Fibroblast of the aortic adventitia (primary cell): ENCODE measurements at regions not wholly inside any gene's neighbourhood (a gene's known extent, or its start where the extent isn't known, plus 50 kb on each side); places are given as distances from the start of the nearest gene placed in this dataset.
"Not testable (repeated sequence)": the region's sequence is repeated elsewhere in the genome, so short reads cannot be mapped to it uniquely, and the experiment has no call there.

Experiments used
- DNase-seq: peaks from one replicate; pipeline ENCODE4 v3.0.0-alpha.2; 2010; ENCODE audit warnings: low read depth
- H3K4me3 ChIP-seq: 2 replicates; pipeline ENCODE4 v1.5.1; 2011; ENCODE audit warnings: low read depth, mild to moderate bottlenecking, control low read depth, low read length, moderate library complexity
- CTCF ChIP-seq: IDR thresholded peaks from 2 replicates; pipeline ENCODE4 v1.5.1; 2011; ENCODE audit warnings: mild to moderate bottlenecking, low read length, control low read depth, inconsistent platforms; ENCODE audit not compliant: insufficient read depth

- H3K4me3 ChIP-seq: no peak overlapping the region
- TF ChIP-seq CTCF: no peak
- no peak for DNase-seq
Observed at GRCh38 chr22:26839216-26839615, 181.8 kb downstream of the MIAT start.

GRCh38 chr22:26840770-26841169 lies 183.4 kb downstream of the MIAT start:
- not testable (repeated sequence) for H3K4me3 ChIP-seq, DNase-seq

- no peak for TF ChIP-seq CTCF
- H3K4me3 ChIP-seq: no peak overlapping the region
- DNase-seq: no peak
Observed at GRCh38 chr22:26842103-26842502, 184.7 kb downstream of the MIAT start.

- H3K4me3 ChIP-seq: no peak overlapping the region
- no peak for DNase-seq
- TF ChIP-seq CTCF: no peak
Observed at GRCh38 chr22:26845021-26845743, 187.8 kb downstream of the MIAT start.

GRCh38 chr22:26846076-26846475 lies 188.7 kb downstream of the MIAT start:
- no peak for DNase-seq
- TF ChIP-seq CTCF: no peak
- H3K4me3 ChIP-seq: no peak overlapping the region

- H3K4me3 ChIP-seq: no peak overlapping the region
- DNase-seq: no peak
- no peak for TF ChIP-seq CTCF
Observed at GRCh38 chr22:26846645-26847044, 189.3 kb downstream of the MIAT start.

- no peak for TF ChIP-seq CTCF
- DNase-seq: no peak
- H3K4me3 ChIP-seq: no peak overlapping the region
Observed at GRCh38 chr22:26847046-26847445, 189.7 kb downstream of the MIAT start.
